ENCODE measurements at regions not wholly inside any gene's neighbourhood (a gene's known extent, or its start where the extent isn't known, plus 50 kb on each side); places are given as distances from the start of the nearest gene placed in this dataset.

- Histone ChIP-seq H3K4me2 (replicated peaks; ENCODE audit: low read depth, low read length, poor library complexity, severe bottlenecking) (no peak overlapping the region), H3K27ac (ENCODE audit: low read length in 2 of 2) (no peak overlapping the region), H3K27me3 (replicated peaks in 1 of 4; ENCODE audit: control extremely low read depth in 1 of 4, control insufficient read depth in 3 of 4, insufficient read depth in 4 of 4, low read length in 3 of 4) (no peaks in the 10 kb centered on the region), H3K9ac (ENCODE audit: low read length) (no peak overlapping the region), H3K79me2 (ENCODE audit: control insufficient read depth, insufficient read depth, low read length) (no peaks in the 10 kb centered on the region), H2AFZ (ENCODE audit: insufficient read depth, low read depth, low read length, poor library complexity, severe bottlenecking) (no peak overlapping the region), H3K36me3 (replicated peaks in 1 of 2; ENCODE audit: control extremely low read depth in 1 of 2, control insufficient read depth in 1 of 2, extremely low read depth in 1 of 2, insufficient read depth in 2 of 2, low read length in 1 of 2) (no peaks in the 10 kb centered on the region), H3K4me1 (ENCODE audit: control insufficient read depth in 2 of 2, insufficient read depth in 2 of 2, low read length in 2 of 2) (peaks cover 3 to 7% of the 10 kb centered on the region in 2 donors), H3K4me3 (ENCODE audit: control extremely low read depth in 1 of 5, extremely low read depth in 1 of 5, insufficient read depth in 1 of 5, low read depth in 2 of 5, low read length in 4 of 5) (no peak overlapping the region), H4K20me1 (ENCODE audit: control insufficient read depth, insufficient read depth, low read length, poor library complexity, severe bottlenecking) (no peaks in the 10 kb centered on the region), H3K9me3 (ENCODE audit: control extremely low read depth in 1 of 3, control insufficient read depth in 2 of 3, insufficient read depth in 1 of 3, low read length in 2 of 3) (peaks cover 0 to 4% (median 0%) of the 10 kb centered on the region in 3 donors)
- 100% methylated on average over 2 of the region's 2 CpGs for WGBS (ENCODE audit: insufficient coverage)
- Mint-ChIP-seq H3K27ac (no peak overlapping the region), H3K9me3 (ENCODE audit: insufficient read depth) (no peaks in the 10 kb centered on the region), H3K4me1 (peaks cover 19% of the 10 kb centered on the region), H3K27me3 (no peaks in the 10 kb centered on the region), H3K4me3 (no peak overlapping the region)
- POLR2A ChIA-PET: no interaction called here
- no peak for ATAC-seq (ENCODE audit: low read depth)
- TF ChIP-seq EZH2 (IDR thresholded peaks at IDR 0.05; ENCODE audit: borderline replicate concordance, insufficient read depth, low read depth, low read length, poor library complexity, severe bottlenecking) (no peak), CTCF (IDR thresholded peaks at IDR 0.05) (no peak)
- DNase-seq: no peak
- intact Hi-C loops (cut with micrococcal nuclease): no loop called here
- CTCF ChIA-PET: no interaction called here
These were observed 1306.8 kb downstream of the TBC1D22A start for GRCh38 chr22:48069256-48069655.

- Histone ChIP-seq H3K27ac (ENCODE audit: low read length in 2 of 2) (no peak overlapping the region), H3K4me1 (ENCODE audit: control insufficient read depth in 2 of 2, insufficient read depth in 2 of 2, low read length in 2 of 2) (peaks cover 3 to 7% of the 10 kb centered on the region in 2 donors), H3K79me2 (ENCODE audit: control insufficient read depth, insufficient read depth, low read length) (no peaks in the 10 kb centered on the region), H3K36me3 (replicated peaks in 1 of 2; ENCODE audit: control extremely low read depth in 1 of 2, control insufficient read depth in 1 of 2, extremely low read depth in 1 of 2, insufficient read depth in 2 of 2, low read length in 1 of 2) (no peaks in the 10 kb centered on the region), H3K4me3 (ENCODE audit: control extremely low read depth in 1 of 5, extremely low read depth in 1 of 5, insufficient read depth in 1 of 5, low read depth in 2 of 5, low read length in 4 of 5) (no peak overlapping the region), H3K27me3 (replicated peaks in 1 of 4; ENCODE audit: control extremely low read depth in 1 of 4, control insufficient read depth in 3 of 4, insufficient read depth in 4 of 4, low read length in 3 of 4) (no peaks in the 10 kb centered on the region), H2AFZ (ENCODE audit: insufficient read depth, low read depth, low read length, poor library complexity, severe bottlenecking) (no peak overlapping the region), H3K9ac (ENCODE audit: low read length) (no peak overlapping the region), H4K20me1 (ENCODE audit: control insufficient read depth, insufficient read depth, low read length, poor library complexity, severe bottlenecking) (no peaks in the 10 kb centered on the region), H3K4me2 (replicated peaks; ENCODE audit: low read depth, low read length, poor library complexity, severe bottlenecking) (no peak overlapping the region), H3K9me3 (ENCODE audit: control extremely low read depth in 1 of 3, control insufficient read depth in 2 of 3, insufficient read depth in 1 of 3, low read length in 2 of 3) (peaks cover 0 to 4% (median 0%) of the 10 kb centered on the region in 3 donors)
- peaks cover 19% of the 10 kb centered on the region for H3K4me1 Mint-ChIP-seq
- POLR2A ChIA-PET: no interaction called here
- H3K4me3 Mint-ChIP-seq: no peak overlapping the region
- peaks cover 4% of the 10 kb centered on the region for H3K27me3 Mint-ChIP-seq
- ATAC-seq (ENCODE audit: low read depth) (no peak), DNase-seq (no peak)
- TF ChIP-seq CTCF (IDR thresholded peaks at IDR 0.05) (no peak), EZH2 (IDR thresholded peaks at IDR 0.05; ENCODE audit: borderline replicate concordance, insufficient read depth, low read depth, low read length, poor library complexity, severe bottlenecking) (no peak)
- no peaks in the 10 kb centered on the region for H3K9me3 Mint-ChIP-seq (ENCODE audit: insufficient read depth)
- no peak overlapping the region for H3K27ac Mint-ChIP-seq
- 62% methylated on average over 16 of the region's 18 CpGs for WGBS (ENCODE audit: insufficient coverage)
- intact Hi-C loops (cut with micrococcal nuclease): no loop called here
- CTCF ChIA-PET: no interaction called here
These were observed 1306.0 kb downstream of the TBC1D22A start for GRCh38 chr22:48068323-48068885.
